CD14-positive monocyte (primary cell): ENCODE measurements at regions not wholly inside any gene's neighbourhood (a gene's known extent, or its start where the extent isn't known, plus 50 kb on each side); places are given as distances from the start of the nearest gene placed in this dataset.

ENCODE experiments used
- DNase-seq, 3 donors: peaks; one replicate each; pipeline ENCODE4 v3.0.0-alpha.2; 2011 to 2022
- H2AFZ ChIP-seq: 2 replicates; pipeline ENCODE4 v1.6.0; 2012; ENCODE audit warnings: mild to moderate bottlenecking, low read depth, low read length, inconsistent platforms; ENCODE audit not compliant: insufficient read depth, poor library complexity, severe bottlenecking
- H3K27ac ChIP-seq, 2 donors: 1 replicate in 1 of 2; 2 replicates in 1 of 2; pipeline ENCODE4 v1.5.1; 2012 to 2013; ENCODE audit warnings: low read length in 2 of 2, control low read depth in 1 of 2, inconsistent platforms in 1 of 2, low read depth in 1 of 2, mild to moderate bottlenecking in 1 of 2
- H3K27me3 ChIP-seq, 2 donors: one replicate each; pipeline versions ENCODE4 v1.6.0 to v1.6.1; 2011 to 2013; ENCODE audit warnings: low read length in 2 of 2; ENCODE audit not compliant: control insufficient read depth in 2 of 2, insufficient read depth in 2 of 2
- H3K36me3 ChIP-seq, 2 donors: replicated peaks in 1 of 2; 1 replicate in 1 of 2; 2 replicates in 1 of 2; pipeline versions ENCODE4 v1.5.1 to v1.6.1; 2012 to 2013; ENCODE audit warnings: low read length in 2 of 2, control low read depth in 1 of 2, inconsistent platforms in 1 of 2, mild to moderate bottlenecking in 1 of 2; ENCODE audit not compliant: insufficient read depth in 2 of 2, control insufficient read depth in 1 of 2
- H3K4me1 ChIP-seq, 2 donors: 1 replicate in 1 of 2; 2 replicates in 1 of 2; pipeline versions ENCODE4 v1.5.1 to v1.6.1; 2012 to 2013; ENCODE audit warnings: low read length in 2 of 2, control low read depth in 1 of 2, inconsistent platforms in 1 of 2, mild to moderate bottlenecking in 1 of 2, moderate library complexity in 1 of 2; ENCODE audit not compliant: insufficient read depth in 2 of 2, control insufficient read depth in 1 of 2
- H3K4me2 ChIP-seq: replicated peaks from 2 replicates; pipeline ENCODE3; 2012; ENCODE audit warnings: low read length, moderate library complexity, mild to moderate bottlenecking; ENCODE audit not compliant: poor library complexity, severe bottlenecking; ENCODE audit errors: extremely low read depth
- H3K4me3 ChIP-seq, 3 experiments: fragments of 200-600 bp in 1 of 3; sonication (generic) in 1 of 3; replicated peaks in 1 of 3; 1 replicate in 2 of 3; 2 replicates in 1 of 3; pipeline ENCODE4 v1.5.1; 2011 to 2013; ENCODE audit warnings: low read length in 3 of 3, mild to moderate bottlenecking in 3 of 3, control low read depth in 2 of 3, low read depth in 2 of 3, inconsistent platforms in 1 of 3, moderate library complexity in 1 of 3
- H3K79me2 ChIP-seq: 2 replicates; pipeline ENCODE4 v1.6.0; 2012; ENCODE audit warnings: mild to moderate bottlenecking, control low read depth, inconsistent platforms, low read length, moderate library complexity; ENCODE audit not compliant: insufficient read depth
- H3K9ac ChIP-seq: 2 replicates; pipeline ENCODE4 v1.6.0; 2017; ENCODE audit warnings: low read length, mild to moderate bottlenecking; ENCODE audit not compliant: insufficient read depth, poor library complexity, severe bottlenecking
- H3K9me3 ChIP-seq, 2 donors: replicated peaks in 1 of 2; 1 replicate in 1 of 2; 2 replicates in 1 of 2; pipeline versions ENCODE4 v1.5.1 to v1.6.1; 2012 to 2013; ENCODE audit warnings: low read length in 2 of 2, control low read depth in 1 of 2; ENCODE audit not compliant: control insufficient read depth in 1 of 2, insufficient read depth in 1 of 2
- H4K20me1 ChIP-seq: 2 replicates; pipeline ENCODE4 v1.6.0; 2012; ENCODE audit warnings: mild to moderate bottlenecking, low read length, control low read depth, moderate library complexity; ENCODE audit not compliant: insufficient read depth
- H3K27ac Mint-ChIP-seq, 7 donors: one replicate each; pipeline ENCODE4 v1.8.0; 2020; ENCODE audit warnings: mild to moderate bottlenecking in 7 of 7, mixed read lengths in 7 of 7, moderate library complexity in 6 of 7, inconsistent platforms in 2 of 7
- H3K27me3 Mint-ChIP-seq, 3 donors: one replicate each; pipeline ENCODE4 v1.8.0; 2021 to 2022; ENCODE audit warnings: low read depth in 3 of 3, mild to moderate bottlenecking in 3 of 3, mixed read lengths in 3 of 3, moderate library complexity in 3 of 3, inconsistent platforms in 1 of 3
- H3K36me3 Mint-ChIP-seq, 2 donors: one replicate each; pipeline ENCODE4 v1.8.0; 2020; ENCODE audit warnings: mixed read lengths in 2 of 2, inconsistent platforms in 1 of 2, mild to moderate bottlenecking in 1 of 2
- H3K4me1 Mint-ChIP-seq: one replicate; pipeline ENCODE4 v1.8.0; 2020; ENCODE audit warnings: mild to moderate bottlenecking, mixed read lengths
- H3K4me3 Mint-ChIP-seq, 2 donors: one replicate each; pipeline ENCODE4 v1.8.0; 2020; ENCODE audit warnings: mild to moderate bottlenecking in 2 of 2, mixed read lengths in 2 of 2, moderate library complexity in 1 of 2
- H3K9me3 Mint-ChIP-seq, 7 donors: one replicate each; pipeline ENCODE4 v1.8.0; 2020 to 2022; ENCODE audit warnings: mixed read lengths in 7 of 7, mild to moderate bottlenecking in 6 of 7, moderate library complexity in 6 of 7, inconsistent platforms in 2 of 7
- WGBS: methylation state at CpG from one replicate; pipeline ENCODE4 v1.1.5; 2013; ENCODE audit warnings: missing lambda C conversion rate; ENCODE audit not compliant: insufficient coverage; 5-methylcytosine and 5-hydroxymethylcytosine counted together
- intact Hi-C, 2 donors: fragments of 100-400 bp; cut with micrococcal nuclease; formaldehyde crosslinking; loops; one replicate each; pipeline versions ENCODE4 v1.15.0 to v1.15.1; 2023
- TF ChIP-seq, protein P1 (sequence below): fragments of 200-600 bp; IDR thresholded peaks from one replicate; pipeline ENCODE4 v1.8.0; 2022; ENCODE audit warnings: antibody characterized with exemption, mild to moderate bottlenecking

DNA sequence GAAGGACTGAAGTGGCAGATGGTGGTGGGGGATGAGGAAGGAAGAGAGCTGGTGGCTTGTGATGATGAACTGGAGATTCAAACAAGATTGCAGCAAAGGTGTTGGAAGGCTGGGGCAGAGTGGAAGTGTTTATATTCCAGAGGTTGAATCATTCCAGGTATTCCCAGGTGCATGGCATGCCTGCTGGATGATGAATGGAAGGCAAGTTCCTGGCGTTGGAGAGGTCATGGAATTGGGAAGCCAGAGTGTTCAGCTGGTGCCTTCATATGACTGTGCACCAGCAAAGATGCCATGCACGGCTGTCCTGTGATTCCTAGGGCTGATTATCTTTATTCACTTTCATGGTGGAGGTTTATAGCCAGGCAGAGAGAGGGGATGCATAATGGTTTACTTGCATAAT, 135.8 kb upstream of the PUDP start:
- Histone ChIP-seq H3K79me2 (no peaks in the 10 kb centered on the region), H3K4me1 (no peaks in the 10 kb centered on the region), H3K27me3 (no peaks in the 10 kb centered on the region), H2AFZ (no peak overlapping the region), H3K9me3 (no peaks in the 10 kb centered on the region), H3K36me3 (no peaks in the 10 kb centered on the region), H3K9ac (no peak overlapping the region), H4K20me1 (no peaks in the 10 kb centered on the region), H3K27ac (no peak overlapping the region), H3K4me2 (no peak overlapping the region), H3K4me3 (no peak overlapping the region)
- Mint-ChIP-seq H3K4me1 (no peaks in the 10 kb centered on the region), H3K27ac (no peak overlapping the region), H3K27me3 (peaks cover 0 to 2% (median 0%) of the 10 kb centered on the region in 3 donors), H3K36me3 (peaks cover 2 to 5% of the 10 kb centered on the region in 2 donors), H3K4me3 (no peak overlapping the region), H3K9me3 (no peaks in the 10 kb centered on the region)
- TF ChIP-seq, protein P1, sequence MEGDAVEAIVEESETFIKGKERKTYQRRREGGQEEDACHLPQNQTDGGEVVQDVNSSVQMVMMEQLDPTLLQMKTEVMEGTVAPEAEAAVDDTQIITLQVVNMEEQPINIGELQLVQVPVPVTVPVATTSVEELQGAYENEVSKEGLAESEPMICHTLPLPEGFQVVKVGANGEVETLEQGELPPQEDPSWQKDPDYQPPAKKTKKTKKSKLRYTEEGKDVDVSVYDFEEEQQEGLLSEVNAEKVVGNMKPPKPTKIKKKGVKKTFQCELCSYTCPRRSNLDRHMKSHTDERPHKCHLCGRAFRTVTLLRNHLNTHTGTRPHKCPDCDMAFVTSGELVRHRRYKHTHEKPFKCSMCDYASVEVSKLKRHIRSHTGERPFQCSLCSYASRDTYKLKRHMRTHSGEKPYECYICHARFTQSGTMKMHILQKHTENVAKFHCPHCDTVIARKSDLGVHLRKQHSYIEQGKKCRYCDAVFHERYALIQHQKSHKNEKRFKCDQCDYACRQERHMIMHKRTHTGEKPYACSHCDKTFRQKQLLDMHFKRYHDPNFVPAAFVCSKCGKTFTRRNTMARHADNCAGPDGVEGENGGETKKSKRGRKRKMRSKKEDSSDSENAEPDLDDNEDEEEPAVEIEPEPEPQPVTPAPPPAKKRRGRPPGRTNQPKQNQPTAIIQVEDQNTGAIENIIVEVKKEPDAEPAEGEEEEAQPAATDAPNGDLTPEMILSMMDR: no peak
- WGBS: no CpG with 5 or more reads among the region's 2 CpGs
- intact Hi-C loops: no loop called here
- no peak for DNase-seq

DNA sequence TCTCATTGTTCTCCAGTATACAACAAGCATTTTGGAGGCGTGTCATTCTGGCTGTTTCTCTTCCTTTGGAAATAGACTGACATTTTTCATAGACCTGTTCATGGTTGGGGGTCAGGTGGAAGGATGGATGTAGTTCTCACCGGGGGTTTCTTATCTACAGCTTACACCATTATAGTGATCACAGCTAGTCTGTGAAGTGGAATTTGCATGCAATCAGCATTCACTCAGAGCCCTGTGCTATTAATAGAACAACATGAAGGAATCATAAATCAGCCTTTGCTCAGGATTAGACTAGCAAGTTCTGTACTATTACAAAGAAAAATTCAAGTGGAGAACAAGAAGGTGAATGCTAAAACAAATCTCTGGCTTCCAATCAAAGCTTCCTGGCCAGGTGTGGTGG, 132.6 kb upstream of the PUDP start:
- H4K20me1 ChIP-seq: no peaks in the 10 kb centered on the region
- H3K9me3 ChIP-seq: no peaks in the 10 kb centered on the region
- no peaks in the 10 kb centered on the region for H3K27me3 ChIP-seq
- TF ChIP-seq, protein P1: no peak
- no peak for DNase-seq
- Mint-ChIP-seq H3K27ac (no peak overlapping the region), H3K4me3 (no peak overlapping the region), H3K4me1 (no peaks in the 10 kb centered on the region), H3K27me3 (peaks cover 0 to 6% (median 2%) of the 10 kb centered on the region in 3 donors), H3K9me3 (no peaks in the 10 kb centered on the region), H3K36me3 (peaks cover 2 to 11% of the 10 kb centered on the region in 2 donors)
- no CpG with 5 or more reads among the region's 2 CpGs for WGBS
- H3K27ac ChIP-seq: no peak overlapping the region
- H3K4me1 ChIP-seq: no peaks in the 10 kb centered on the region
- no peak overlapping the region for H3K4me2 ChIP-seq
- H3K79me2 ChIP-seq: no peaks in the 10 kb centered on the region
- no peaks in the 10 kb centered on the region for H3K36me3 ChIP-seq
- intact Hi-C loops: no loop called here
- no peak overlapping the region for H3K4me3 ChIP-seq
- H3K9ac ChIP-seq: no peak overlapping the region
- no peak overlapping the region for H2AFZ ChIP-seq
